Stimulated activated effector memory CD8-positive, alpha-beta T cell treated with anti-CD3 and anti-CD28 coated beads, Interleukin-12 subunit alpha, Interleukin-12 subunit beta, amount 100 ng/mL, for 72 hours (primary cell): ENCODE measurements at regions not wholly inside any gene's neighbourhood (a gene's known extent, or its start where the extent isn't known, plus 50 kb on each side); places are given as distances from the start of the nearest gene placed in this dataset.
A peak's percentile ranks its signal among the peaks of the same experiment; 100 is the strongest.

Experiments
- ATAC-seq: fragments of 150-1000 bp; cut with Tn5 transposase; 2 replicates; pipeline ENCODE4 v1.10.0; 2021
- DNase-seq, 2 donors: peaks; one replicate each; pipeline ENCODE4 v3.0.0; 2021 to 2022; ENCODE audit warnings: low spot score in 2 of 2
- H3K27ac Mint-ChIP-seq: one replicate; pipeline ENCODE4 v1.8.0; 2022; ENCODE audit warnings: mild to moderate bottlenecking, mixed read lengths
- H3K36me3 Mint-ChIP-seq: one replicate; pipeline ENCODE4 v1.8.0; 2022; ENCODE audit warnings: mild to moderate bottlenecking, mixed read lengths
- H3K4me1 Mint-ChIP-seq: one replicate; pipeline ENCODE4 v1.8.0; 2022; ENCODE audit warnings: mixed read lengths
- H3K4me3 Mint-ChIP-seq: one replicate; pipeline ENCODE4 v1.8.0; 2022; ENCODE audit warnings: mild to moderate bottlenecking, mixed read lengths
- H3K9me3 Mint-ChIP-seq: one replicate; pipeline ENCODE4 v1.8.0; 2022; ENCODE audit warnings: mixed read lengths

DNA sequence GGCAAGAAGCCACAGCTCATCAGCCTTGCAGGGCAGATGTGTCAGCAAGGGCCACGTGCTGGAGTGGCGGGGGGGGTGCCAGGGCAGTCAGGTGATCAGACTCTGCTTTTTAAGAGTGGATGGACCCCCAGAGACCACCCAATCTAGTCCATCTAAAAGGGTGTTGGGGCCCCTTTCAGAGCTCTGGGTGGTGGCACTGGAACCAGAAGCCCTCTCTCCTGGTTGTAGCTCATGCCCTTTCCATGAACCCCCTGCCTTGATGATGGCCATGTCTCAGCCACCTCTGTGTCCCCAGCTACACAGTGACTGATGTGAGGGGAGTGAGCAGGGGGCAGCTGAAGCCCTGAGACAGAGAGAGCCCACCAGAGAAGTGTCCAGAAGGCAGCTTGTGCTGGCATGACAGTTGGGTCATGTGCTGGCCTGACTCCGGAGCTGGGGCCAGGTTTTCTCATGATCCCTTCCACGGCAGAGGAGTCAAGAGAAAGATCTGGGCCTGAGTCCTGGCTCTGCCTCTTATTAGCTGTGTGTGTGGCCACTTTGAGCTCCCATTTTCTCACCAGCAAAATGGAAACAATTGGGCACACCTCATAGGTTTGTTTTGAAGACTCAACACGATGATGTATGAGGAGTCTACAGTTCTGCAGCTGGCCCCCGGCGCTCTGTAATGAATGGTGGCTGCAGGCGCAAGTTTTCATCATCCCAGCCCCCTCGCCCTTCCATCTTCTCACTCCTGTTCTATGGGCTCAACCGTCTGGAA, 195.7 kb downstream of the ZFP36L2 start:
- DNase-seq (no peak), ATAC-seq (no peak)
- Mint-ChIP-seq H3K27ac (no peak overlapping the region), H3K4me3 (no peak overlapping the region), H3K4me1 (no peaks in the 10 kb centered on the region), H3K9me3 (no peaks in the 10 kb centered on the region), H3K36me3 (no peaks in the 10 kb centered on the region)

DNA sequence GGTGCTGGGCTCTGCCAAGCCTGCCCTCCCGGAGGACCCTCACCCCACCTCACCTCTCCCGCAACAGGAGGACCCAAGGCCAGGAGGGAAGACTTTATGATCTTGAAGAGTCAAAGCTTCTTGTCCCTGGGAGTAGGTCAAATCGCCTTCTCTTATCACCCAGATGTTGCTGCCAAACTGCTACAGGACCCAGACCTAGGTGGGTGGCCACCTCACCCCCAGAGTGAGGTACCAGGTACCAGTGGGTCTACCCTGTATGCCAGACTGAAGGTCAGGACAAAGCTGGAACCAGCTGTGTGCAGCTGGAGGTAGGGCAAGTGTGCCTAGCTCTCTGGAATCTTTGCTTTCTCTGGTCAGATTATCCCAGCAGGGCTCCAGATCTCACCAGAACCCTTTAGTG, 197.2 kb downstream of the ZFP36L2 start:
- Mint-ChIP-seq H3K9me3 (no peaks in the 10 kb centered on the region), H3K36me3 (no peaks in the 10 kb centered on the region), H3K4me1 (peaks cover 12% of the 10 kb centered on the region), H3K4me3 (no peak overlapping the region), H3K27ac (no peak overlapping the region)
- DNase-seq: no peak
- ATAC-seq: no peak

DNA sequence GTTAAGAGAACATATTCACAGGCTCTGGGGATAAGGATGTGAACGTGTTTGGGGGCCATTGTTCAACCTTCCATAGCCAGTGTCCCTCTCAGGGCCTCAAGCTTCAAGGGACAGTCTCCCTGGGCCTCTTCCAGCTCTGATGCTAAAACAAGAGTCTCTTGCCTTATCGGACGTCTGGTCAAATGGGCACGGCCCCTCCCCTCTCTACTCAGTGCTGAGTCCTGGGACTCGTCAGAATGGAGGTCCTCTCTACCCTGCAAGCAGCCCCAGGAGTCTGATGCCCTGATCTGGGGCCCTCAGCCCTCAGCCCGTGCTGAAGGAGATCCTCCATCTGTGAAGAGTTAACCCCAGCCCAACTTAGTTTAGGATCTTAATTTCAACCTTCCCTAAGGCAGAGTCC, 198.2 kb downstream of the ZFP36L2 start:
- Mint-ChIP-seq H3K4me1 (peaks cover 12% of the 10 kb centered on the region), H3K36me3 (no peaks in the 10 kb centered on the region), H3K4me3 (no peak overlapping the region), H3K9me3 (no peaks in the 10 kb centered on the region), H3K27ac (no peak overlapping the region)
- no peak for DNase-seq
- no peak for ATAC-seq

DNA sequence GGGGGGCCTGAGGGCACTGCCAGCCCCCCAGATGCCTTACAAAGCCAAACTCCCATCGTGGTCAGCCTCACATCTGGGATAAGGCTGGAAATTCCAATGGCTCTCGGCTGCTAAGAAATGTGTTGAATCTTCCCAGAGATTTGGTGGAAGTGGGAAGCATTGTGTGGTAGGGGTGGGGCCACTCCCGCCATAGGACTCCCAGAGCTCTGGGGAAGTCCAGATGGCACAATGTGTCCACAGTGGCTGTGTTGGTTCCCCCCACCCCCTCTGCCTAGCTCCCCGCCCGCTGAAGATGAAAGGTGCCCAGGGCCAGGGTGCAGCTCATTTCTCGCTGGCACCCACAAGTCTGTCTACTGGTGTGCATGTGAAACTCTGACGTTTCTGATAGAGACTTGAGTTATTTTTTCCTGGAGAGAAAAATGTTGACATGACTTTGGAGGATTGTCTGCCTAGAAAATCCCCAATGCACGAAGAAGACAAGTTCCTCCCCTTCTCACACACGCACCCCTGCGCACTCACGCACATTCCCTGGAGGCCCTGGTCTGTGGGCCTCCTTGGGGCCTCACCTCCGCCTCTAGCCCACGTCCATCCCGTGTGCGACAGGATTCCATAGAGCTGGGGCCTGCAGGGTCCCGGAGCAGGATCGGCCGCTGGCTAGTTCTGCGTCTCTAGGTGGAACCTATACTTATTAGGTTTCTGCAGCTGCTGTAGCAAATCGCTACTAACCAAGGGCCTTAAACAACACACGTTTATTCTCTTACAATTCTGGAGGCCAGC, 199.1 kb downstream of the ZFP36L2 start:
- Mint-ChIP-seq H3K4me1 (peaks cover 12% of the 10 kb centered on the region), H3K27ac (peak overlapping the region; percentile 34), H3K36me3 (no peaks in the 10 kb centered on the region), H3K9me3 (peaks cover 5% of the 10 kb centered on the region), H3K4me3 (no peak overlapping the region)
- ATAC-seq: no peak
- no peak for DNase-seq

DNA sequence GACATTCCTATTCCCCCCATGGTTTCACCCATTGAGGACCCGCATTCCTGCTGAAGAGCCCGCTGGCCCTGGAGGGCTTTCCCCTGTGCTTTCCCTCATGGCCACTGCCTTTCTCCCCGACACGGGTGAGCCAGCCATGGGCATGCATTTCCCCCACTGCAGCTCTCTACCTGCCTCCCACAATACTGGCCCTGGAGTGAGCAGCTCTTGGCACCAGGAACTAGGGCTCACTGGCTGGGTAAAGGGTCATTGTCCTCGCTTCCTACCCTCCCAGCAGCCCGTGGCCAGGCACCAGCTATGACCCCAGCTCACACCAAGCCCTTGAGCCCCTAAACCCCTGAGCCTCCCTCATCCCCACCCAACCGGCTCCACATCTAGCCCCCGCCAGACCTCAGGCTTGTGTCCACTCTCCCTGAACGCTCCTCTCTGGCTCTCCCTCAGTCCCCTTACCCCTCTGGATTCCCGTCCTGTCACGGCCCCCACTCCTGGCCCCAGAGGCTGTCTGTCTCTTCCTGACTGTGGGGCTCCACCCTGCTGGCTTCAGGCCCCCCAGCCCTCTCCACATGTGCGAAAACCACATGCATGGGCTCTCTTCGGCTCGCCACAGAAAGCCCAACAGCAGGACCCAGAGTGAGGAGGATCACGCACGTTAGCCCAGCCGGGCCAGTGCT, 199.8 kb downstream of the ZFP36L2 start:
- ATAC-seq (no peak), DNase-seq (no peak)
- Mint-ChIP-seq H3K4me3 (no peak overlapping the region), H3K9me3 (peaks cover 10% of the 10 kb centered on the region), H3K4me1 (peaks cover 12% of the 10 kb centered on the region), H3K27ac (peak overlapping the region; percentile 34), H3K36me3 (no peaks in the 10 kb centered on the region)

DNA sequence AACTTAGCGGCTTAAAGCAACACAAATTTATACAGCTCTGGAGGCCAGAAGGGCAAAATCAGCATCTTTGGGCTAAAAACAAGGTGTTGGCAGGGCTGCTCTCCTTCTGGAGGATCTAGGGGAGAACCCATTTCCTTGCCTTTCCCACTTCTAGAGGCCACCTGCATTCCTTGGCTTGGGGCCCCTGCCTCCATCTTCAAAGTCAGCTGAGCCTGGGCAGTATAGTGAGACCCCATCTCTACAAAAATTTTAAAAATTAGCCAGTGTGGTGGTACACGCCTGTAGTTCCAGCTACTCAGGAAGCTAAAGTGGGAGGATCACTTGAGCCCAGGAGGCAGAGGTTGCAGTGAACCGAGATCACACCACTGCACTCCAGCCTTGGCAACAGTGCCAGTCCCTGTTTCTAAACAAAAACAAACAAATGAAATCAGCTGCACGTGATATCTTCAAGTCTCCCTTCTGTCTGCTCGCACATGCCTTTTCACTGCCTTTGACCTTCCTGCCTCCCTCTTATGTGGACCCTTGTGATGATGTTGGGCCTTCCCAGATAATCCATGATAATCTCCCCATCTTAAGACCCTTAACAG, 200.6 kb downstream of the ZFP36L2 start:
- peaks cover 12% of the 10 kb centered on the region for H3K9me3 Mint-ChIP-seq
- H3K4me3 Mint-ChIP-seq: no peak overlapping the region
- DNase-seq (no peak), ATAC-seq (no peak)
- peaks cover 12% of the 10 kb centered on the region for H3K4me1 Mint-ChIP-seq
- H3K27ac Mint-ChIP-seq: no peak overlapping the region
- no peaks in the 10 kb centered on the region for H3K36me3 Mint-ChIP-seq

DNA sequence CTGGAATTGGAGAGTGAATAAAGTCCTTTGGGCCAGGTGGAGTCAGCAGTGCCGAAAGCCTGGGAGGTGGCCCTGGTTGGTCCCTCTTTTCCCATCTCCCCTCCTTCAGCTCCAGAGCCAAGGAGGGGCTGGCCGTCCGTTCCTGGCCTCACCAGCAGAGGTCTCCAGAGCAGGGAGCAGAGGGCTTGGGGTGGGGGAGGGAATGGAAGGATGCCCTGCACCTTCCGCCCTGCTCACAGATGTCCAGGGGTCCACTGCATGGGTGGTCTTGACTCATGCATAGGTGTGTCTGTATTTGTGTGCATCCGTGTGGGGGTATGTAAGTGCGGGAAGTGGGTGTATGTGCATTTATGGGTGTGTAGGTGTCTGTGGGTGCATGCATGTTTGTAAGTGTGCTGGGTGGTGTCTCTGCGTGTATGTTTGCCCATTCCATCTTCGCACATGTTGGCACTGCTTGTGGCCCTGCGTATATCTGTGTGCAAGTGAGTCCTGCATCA, 201.8 kb downstream of the ZFP36L2 start:
- peaks cover 12% of the 10 kb centered on the region for H3K9me3 Mint-ChIP-seq
- no peak overlapping the region for H3K4me3 Mint-ChIP-seq
- DNase-seq (no peak), ATAC-seq (peak; percentile 34)
- no peaks in the 10 kb centered on the region for H3K36me3 Mint-ChIP-seq
- H3K4me1 Mint-ChIP-seq: peaks cover 12% of the 10 kb centered on the region
- H3K27ac Mint-ChIP-seq: no peak overlapping the region

DNA sequence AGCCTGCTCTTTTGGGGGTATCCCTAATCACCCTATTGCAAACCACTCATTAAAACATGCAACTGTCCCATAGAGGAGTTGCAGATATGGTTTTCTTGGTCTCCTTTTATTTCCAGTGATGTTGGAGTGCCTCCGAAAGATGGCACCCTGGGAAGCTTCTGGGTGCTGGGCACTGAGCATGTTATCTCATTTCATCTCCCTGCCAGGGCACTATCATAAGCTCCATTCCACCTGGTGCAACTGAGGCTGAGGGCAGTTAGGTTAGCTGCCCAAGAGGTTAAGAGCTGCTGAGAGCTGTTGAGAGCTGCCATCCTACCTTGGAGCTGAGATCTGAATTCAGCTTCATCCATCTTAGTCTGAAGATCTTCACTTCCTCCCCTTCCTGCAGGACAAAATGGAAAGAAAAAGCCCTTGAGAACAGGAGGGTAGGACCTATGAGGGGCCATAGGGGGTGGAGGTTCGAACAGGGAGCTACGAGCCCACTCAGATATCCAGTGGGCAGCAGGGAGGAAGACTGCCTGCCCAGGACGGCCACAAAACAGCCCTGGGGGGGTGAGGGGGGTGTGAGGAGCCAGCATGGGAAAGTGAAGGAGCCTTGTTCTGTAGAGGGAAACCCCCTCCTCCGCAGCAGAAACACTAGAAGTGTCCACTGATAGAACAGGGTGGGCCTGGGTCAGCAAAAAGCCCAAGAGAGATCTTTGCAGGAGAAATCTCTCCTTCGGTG, 202.5 kb downstream of the ZFP36L2 start:
- ATAC-seq (no peak), DNase-seq (no peak)
- peaks cover 12% of the 10 kb centered on the region for H3K4me1 Mint-ChIP-seq
- no peak overlapping the region for H3K4me3 Mint-ChIP-seq
- peaks cover 12% of the 10 kb centered on the region for H3K9me3 Mint-ChIP-seq
- no peak overlapping the region for H3K27ac Mint-ChIP-seq
- no peaks in the 10 kb centered on the region for H3K36me3 Mint-ChIP-seq

DNA sequence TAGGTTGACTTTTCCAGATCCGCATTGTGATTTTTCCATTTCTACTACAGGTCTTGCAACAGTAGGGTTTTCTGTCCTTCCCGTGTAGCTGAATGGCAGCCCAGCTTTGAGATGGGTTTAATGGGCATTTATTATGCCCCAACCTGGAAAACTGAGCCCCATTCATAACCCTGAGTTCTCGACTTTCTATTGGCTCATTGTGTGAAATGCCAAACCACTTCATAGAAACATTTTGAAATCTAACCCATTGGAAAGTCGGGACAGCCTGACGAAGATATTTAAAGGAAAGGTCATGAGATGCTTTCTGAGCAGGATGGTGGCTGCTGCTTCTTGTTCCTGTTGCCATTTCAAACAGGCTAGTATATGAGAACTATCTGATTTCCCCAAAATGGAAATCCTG, 203.5 kb downstream of the ZFP36L2 start:
- Mint-ChIP-seq H3K36me3 (no peaks in the 10 kb centered on the region), H3K9me3 (peaks cover 12% of the 10 kb centered on the region), H3K4me1 (peaks cover 12% of the 10 kb centered on the region), H3K4me3 (no peak overlapping the region), H3K27ac (no peak overlapping the region)
- DNase-seq (no peak), ATAC-seq (no peak)

DNA sequence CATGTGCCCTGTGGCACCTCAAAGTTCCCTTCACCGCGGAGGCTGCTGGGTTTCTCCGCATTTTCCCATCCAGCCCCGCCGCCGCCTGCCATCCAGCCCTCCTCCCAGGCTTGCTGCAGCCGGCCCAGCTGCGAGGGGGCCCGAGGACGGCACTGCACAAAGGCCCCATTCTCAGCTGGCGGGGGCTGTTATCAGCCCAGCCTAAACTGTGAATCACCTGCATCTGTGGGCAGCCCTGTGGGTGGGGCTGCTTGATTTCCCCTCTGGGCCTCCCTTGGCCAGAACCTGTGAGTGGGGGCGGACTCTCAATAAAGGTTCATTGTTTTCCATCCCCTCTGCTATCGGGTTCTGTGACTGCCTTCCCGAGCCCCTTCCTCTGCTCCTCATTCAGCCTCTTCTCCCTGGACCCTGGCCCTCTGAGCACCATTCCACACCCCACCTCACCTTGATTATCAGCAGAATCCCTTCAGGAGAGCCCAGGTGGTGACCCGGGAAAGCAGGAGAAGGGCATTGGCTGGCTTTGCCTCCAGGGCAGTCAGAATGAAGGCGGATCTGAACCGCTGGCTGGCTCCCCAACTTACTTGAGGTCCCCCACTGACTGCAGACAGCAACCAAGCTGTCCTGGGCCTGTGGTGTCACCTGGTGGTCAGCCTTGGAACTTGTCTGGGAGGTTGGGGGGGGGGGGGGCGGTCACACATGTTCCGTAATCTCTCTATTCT, 204.5 kb downstream of the ZFP36L2 start:
- H3K4me3 Mint-ChIP-seq: no peak overlapping the region
- H3K36me3 Mint-ChIP-seq: no peaks in the 10 kb centered on the region
- no peak for DNase-seq
- H3K4me1 Mint-ChIP-seq: peaks cover 12% of the 10 kb centered on the region
- peaks cover 12% of the 10 kb centered on the region for H3K9me3 Mint-ChIP-seq
- no peak for ATAC-seq
- no peak overlapping the region for H3K27ac Mint-ChIP-seq

DNA sequence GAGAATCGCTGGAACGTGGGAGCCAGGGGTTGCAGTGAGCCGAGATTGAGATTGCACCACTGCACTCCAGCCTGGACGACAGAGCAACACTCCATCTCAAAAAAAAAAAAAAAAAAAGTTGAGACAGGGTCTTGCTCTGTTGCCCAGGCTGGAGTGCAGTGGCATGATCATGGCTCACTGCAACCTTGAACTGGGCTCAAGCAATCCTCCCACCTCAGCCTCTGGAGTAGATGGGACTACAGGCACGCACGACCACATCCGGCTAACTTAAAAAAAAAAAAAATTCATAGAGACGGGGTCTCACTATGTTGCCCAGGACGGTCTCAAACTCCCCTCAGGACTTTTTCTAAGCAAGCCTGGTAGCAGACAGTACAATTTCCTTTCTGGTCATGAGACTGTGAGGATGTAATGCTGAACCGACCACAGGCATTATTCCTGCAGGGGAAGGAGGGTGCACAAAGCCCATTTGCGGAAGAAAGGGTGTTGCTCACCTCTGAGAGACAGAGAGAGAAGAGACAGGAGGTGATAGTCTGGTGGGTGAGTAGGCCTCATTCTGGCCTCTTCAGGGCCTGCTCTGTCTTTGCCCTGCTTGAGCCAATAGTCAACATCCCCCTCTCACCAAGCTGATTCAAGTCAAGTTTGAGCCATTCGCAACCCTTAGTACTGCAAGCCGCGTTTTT, 205.3 kb downstream of the ZFP36L2 start:
- no peaks in the 10 kb centered on the region for H3K36me3 Mint-ChIP-seq
- no peak for ATAC-seq
- peaks cover 12% of the 10 kb centered on the region for H3K4me1 Mint-ChIP-seq
- no peak for DNase-seq
- H3K4me3 Mint-ChIP-seq: no peak overlapping the region
- no peak overlapping the region for H3K27ac Mint-ChIP-seq
- H3K9me3 Mint-ChIP-seq: peaks cover 12% of the 10 kb centered on the region

DNA sequence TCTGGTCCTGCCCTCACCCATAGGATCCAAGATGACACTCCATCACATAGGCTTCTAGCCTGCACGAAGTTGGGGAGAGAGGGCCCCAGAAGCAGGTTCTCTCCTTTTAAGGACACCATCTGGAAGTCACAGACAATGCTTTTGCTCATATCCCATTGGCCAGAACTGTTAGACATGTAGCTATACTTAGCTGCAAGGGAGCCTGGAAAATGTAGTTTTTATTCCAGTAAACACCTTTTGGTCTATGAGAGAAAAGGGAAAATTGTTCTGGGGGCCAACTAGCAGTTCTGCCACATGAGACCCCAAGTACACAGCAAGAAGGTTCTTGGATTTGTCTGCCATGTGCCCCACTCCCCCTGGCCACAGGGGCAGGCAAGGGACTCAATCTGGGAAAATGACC, 206.1 kb downstream of the ZFP36L2 start:
- Mint-ChIP-seq H3K4me1 (peaks cover 10% of the 10 kb centered on the region), H3K27ac (no peak overlapping the region)

DNA sequence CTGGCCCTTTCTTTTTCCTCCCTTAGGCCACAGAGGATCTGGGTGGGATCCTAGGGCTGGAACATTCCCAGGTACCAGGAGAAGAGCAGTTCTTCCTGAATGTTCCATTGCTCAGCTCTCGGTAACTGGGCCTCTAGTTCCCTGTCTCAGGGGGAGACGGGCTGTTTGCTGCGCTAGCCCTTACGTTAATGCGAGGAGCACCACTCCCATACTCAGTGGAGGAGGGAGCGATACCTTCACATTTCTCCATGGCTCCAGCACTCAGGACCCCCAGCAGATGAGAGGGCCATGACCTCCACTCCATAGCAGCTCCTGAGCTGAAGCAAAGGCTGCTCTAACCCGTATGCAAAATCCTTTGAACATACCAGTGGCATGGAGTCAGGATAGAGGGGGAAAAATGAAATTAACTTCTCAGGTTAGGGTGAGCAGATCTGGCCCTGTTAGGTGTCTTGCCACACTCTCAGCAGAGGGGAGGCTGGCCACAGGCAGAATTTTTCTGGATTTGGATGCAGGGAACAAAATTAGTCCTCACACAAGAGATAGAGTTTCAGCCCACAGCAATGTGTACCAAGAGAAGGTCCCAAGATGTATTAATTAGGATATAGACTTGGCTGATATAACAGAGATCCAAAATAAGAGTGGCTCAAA, 206.7 kb downstream of the ZFP36L2 start:
- H3K4me3 Mint-ChIP-seq: no peak overlapping the region
- DNase-seq: no peak
- H3K4me1 Mint-ChIP-seq: peaks cover 4% of the 10 kb centered on the region
- peaks cover 12% of the 10 kb centered on the region for H3K9me3 Mint-ChIP-seq
- no peak for ATAC-seq
- H3K36me3 Mint-ChIP-seq: no peaks in the 10 kb centered on the region
- H3K27ac Mint-ChIP-seq: no peak overlapping the region

More for the DNA sequence above, 206.1 kb downstream of the ZFP36L2 start:
- ATAC-seq (no peak), DNase-seq (no peak)
- H3K4me3 Mint-ChIP-seq: no peak overlapping the region
- peaks cover 12% of the 10 kb centered on the region for H3K9me3 Mint-ChIP-seq
- H3K36me3 Mint-ChIP-seq: no peaks in the 10 kb centered on the region
